GM12892 (cell line): ENCODE measurements at regions not wholly inside any gene's neighbourhood (a gene's known extent, or its start where the extent isn't known, plus 50 kb on each side); places are given as distances from the start of the nearest gene placed in this dataset.

Experiments
- POLR2A ChIP-seq: IDR thresholded peaks from 2 replicates; pipeline ENCODE4 v1.6.1; 2011; ENCODE audit warnings: low read depth, low read length, control low read depth
- POLR2AphosphoS5 ChIP-seq: IDR thresholded peaks from 2 replicates; pipeline ENCODE4 v1.6.1; 2011; ENCODE audit warnings: low read depth, low read length, control low read depth

- TF ChIP-seq POLR2AphosphoS5: no peak
- no peak for TF ChIP-seq POLR2A
These were observed 1138.2 kb downstream of the UQCRFS1 start for GRCh38 chr19:28074773-28075172.
